ENCODE measurements at regions not wholly inside any gene's neighbourhood (a gene's known extent, or its start where the extent isn't known, plus 50 kb on each side); places are given as distances from the start of the nearest gene placed in this dataset.

DNA sequence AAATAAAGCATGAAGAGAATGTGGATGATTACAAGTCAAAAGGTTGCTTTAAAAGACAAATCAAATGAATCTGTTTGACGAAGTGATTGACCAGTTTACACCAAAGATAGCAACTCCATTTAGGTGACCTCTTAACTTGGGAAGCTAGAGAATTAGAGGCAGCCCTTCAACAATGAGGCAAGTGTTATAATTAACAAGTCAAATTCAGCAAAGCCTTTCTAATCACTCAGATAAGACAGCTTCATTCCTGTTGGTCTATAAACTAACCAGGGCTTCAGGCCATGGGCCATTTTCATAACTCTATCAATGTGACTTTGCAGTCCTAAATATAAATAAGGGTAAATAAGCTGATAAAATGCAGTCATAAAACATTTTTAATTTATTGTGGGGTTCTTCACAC lies 712.2 kb upstream of the SEMA6A start:
- POLR2A ChIA-PET: interaction anchor here (0.9 to 1.3 kb wide), 2 partner anchors 35 to 44 kb away, joined by 3 to 5 read pairs; no protein-coding TSS in a partner anchor
- no peak overlapping the region for H2AFZ ChIP-seq (ENCODE audit: low read length)
- BruUV-seq (replicated peaks): no TSS peak
- H3K9me3 ChIP-seq (ENCODE audit: low read length): no peaks in the 10 kb centered on the region
- CTCF ChIA-PET (ENCODE audit: unreplicated experiment): no interaction called here
- H3K4me1 ChIP-seq (ENCODE audit: insufficient read depth, low read length, poor library complexity, severe bottlenecking): no peaks in the 10 kb centered on the region
- no peaks in the 10 kb centered on the region for H3K36me3 ChIP-seq (ENCODE audit: insufficient read depth, low read length)
- intact Hi-C loops (cut with micrococcal nuclease; ENCODE audit: unreplicated experiment): no loop called here
- H3K4me2 ChIP-seq (ENCODE audit: low read length): no peak overlapping the region
- no peaks in the 10 kb centered on the region for H3K9me2 ChIP-seq (ENCODE audit: insufficient read depth, low read length)
- DNase-seq (ENCODE audit: low spot score): no peak
- no peak overlapping the region for H3K27ac ChIP-seq (ENCODE audit: low read depth, low read length, poor library complexity, severe bottlenecking)
- H4K20me1 ChIP-seq (ENCODE audit: insufficient read depth, low read length): no peaks in the 10 kb centered on the region
- TF ChIP-seq EZH2phosphoT487 (IDR thresholded peaks at IDR 0.05; ENCODE audit: borderline replicate concordance, low read depth, low read length): no peak
- TF ChIP-seq, protein P1, sequence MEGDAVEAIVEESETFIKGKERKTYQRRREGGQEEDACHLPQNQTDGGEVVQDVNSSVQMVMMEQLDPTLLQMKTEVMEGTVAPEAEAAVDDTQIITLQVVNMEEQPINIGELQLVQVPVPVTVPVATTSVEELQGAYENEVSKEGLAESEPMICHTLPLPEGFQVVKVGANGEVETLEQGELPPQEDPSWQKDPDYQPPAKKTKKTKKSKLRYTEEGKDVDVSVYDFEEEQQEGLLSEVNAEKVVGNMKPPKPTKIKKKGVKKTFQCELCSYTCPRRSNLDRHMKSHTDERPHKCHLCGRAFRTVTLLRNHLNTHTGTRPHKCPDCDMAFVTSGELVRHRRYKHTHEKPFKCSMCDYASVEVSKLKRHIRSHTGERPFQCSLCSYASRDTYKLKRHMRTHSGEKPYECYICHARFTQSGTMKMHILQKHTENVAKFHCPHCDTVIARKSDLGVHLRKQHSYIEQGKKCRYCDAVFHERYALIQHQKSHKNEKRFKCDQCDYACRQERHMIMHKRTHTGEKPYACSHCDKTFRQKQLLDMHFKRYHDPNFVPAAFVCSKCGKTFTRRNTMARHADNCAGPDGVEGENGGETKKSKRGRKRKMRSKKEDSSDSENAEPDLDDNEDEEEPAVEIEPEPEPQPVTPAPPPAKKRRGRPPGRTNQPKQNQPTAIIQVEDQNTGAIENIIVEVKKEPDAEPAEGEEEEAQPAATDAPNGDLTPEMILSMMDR (conservative IDR thresholded peaks at IDR 0.05; ENCODE audit: low read length): no peak
- no peaks in the 10 kb centered on the region for H3K79me2 ChIP-seq (ENCODE audit: insufficient read depth, low read depth, low read length)
- no peak overlapping the region for H3K4me3 ChIP-seq (ENCODE audit: low read depth, low read length, poor library complexity, severe bottlenecking)

DNA sequence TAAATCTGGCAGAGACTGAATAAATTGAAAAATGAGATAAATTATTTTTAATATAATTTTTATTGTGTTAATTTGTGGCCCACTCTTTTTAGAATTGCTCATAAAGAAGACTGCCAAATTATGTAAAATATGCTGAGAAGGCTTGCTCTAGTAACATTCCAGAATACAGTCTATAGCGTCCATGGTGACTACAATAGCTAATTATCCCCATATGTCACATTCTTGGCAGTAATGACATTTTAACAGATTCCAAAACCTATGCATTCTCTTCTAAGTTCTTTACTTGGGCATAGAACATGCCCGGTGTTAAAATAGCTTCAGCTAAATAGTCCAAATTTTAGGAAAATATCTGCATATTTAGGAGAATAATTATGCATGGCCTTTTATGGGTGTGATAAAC lies 697.0 kb upstream of the SEMA6A start:
- ChIA-PET POLR2A (no interaction called here), CTCF (ENCODE audit: unreplicated experiment) (no interaction called here)
- no peak overlapping the region for H3K4me3 ChIP-seq (ENCODE audit: low read depth, low read length, poor library complexity, severe bottlenecking)
- TF ChIP-seq EZH2phosphoT487 (IDR thresholded peaks at IDR 0.05; ENCODE audit: borderline replicate concordance, low read depth, low read length): no peak
- TF ChIP-seq, protein P1 (conservative IDR thresholded peaks at IDR 0.05; ENCODE audit: low read length): no peak
- intact Hi-C loops (cut with micrococcal nuclease; ENCODE audit: unreplicated experiment): no loop called here
- H3K4me2 ChIP-seq (ENCODE audit: low read length): no peak overlapping the region
- DNase-seq (ENCODE audit: low spot score): no peak
- no peaks in the 10 kb centered on the region for H3K36me3 ChIP-seq (ENCODE audit: insufficient read depth, low read length)
- BruUV-seq (replicated peaks): no TSS peak
- H2AFZ ChIP-seq (ENCODE audit: low read length): no peak overlapping the region
- no peaks in the 10 kb centered on the region for H4K20me1 ChIP-seq (ENCODE audit: insufficient read depth, low read length)
- H3K9me2 ChIP-seq (ENCODE audit: insufficient read depth, low read length): no peaks in the 10 kb centered on the region
- no peak overlapping the region for H3K27ac ChIP-seq (ENCODE audit: low read depth, low read length, poor library complexity, severe bottlenecking)
- no peaks in the 10 kb centered on the region for H3K9me3 ChIP-seq (ENCODE audit: low read length)
- H3K4me1 ChIP-seq (ENCODE audit: insufficient read depth, low read length, poor library complexity, severe bottlenecking): no peaks in the 10 kb centered on the region
- H3K79me2 ChIP-seq (ENCODE audit: insufficient read depth, low read depth, low read length): no peaks in the 10 kb centered on the region

DNA sequence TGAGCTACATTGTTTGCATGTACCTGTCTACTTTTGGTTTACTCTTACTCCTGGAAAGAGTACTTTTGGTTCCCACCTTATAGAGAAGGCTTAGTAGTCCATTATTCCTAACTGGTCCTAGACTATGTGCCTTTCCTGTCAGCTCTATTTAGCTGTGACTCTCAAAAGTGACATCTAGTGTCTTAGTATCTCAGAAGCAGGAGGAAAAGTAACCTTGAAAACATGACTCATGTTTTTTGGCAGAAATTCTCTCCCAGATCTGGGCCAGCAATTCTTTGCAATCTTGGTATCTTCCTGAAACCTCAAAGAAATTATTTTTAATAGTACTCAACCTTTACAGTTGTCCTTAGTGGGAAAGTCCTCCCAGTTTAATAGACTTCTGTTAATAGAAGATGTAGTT lies 691.7 kb upstream of the SEMA6A start:
- Histone ChIP-seq H3K79me2 (ENCODE audit: insufficient read depth, low read depth, low read length) (no peaks in the 10 kb centered on the region), H3K27ac (ENCODE audit: low read depth, low read length, poor library complexity, severe bottlenecking) (no peak overlapping the region), H3K4me3 (ENCODE audit: low read depth, low read length, poor library complexity, severe bottlenecking) (no peak overlapping the region), H3K4me2 (ENCODE audit: low read length) (no peak overlapping the region), H4K20me1 (ENCODE audit: insufficient read depth, low read length) (no peaks in the 10 kb centered on the region), H3K9me3 (ENCODE audit: low read length) (no peaks in the 10 kb centered on the region), H2AFZ (ENCODE audit: low read length) (no peak overlapping the region), H3K36me3 (ENCODE audit: insufficient read depth, low read length) (no peaks in the 10 kb centered on the region), H3K9me2 (ENCODE audit: insufficient read depth, low read length) (no peaks in the 10 kb centered on the region), H3K4me1 (ENCODE audit: insufficient read depth, low read length, poor library complexity, severe bottlenecking) (no peaks in the 10 kb centered on the region)
- no TSS peak for BruUV-seq (replicated peaks)
- no peak for DNase-seq (ENCODE audit: low spot score)
- ChIA-PET POLR2A (no interaction called here), CTCF (ENCODE audit: unreplicated experiment) (no interaction called here)
- intact Hi-C loops (cut with micrococcal nuclease; ENCODE audit: unreplicated experiment): no loop called here
- TF ChIP-seq, protein P1 (conservative IDR thresholded peaks at IDR 0.05; ENCODE audit: low read length): no peak
- TF ChIP-seq EZH2phosphoT487 (IDR thresholded peaks at IDR 0.05; ENCODE audit: borderline replicate concordance, low read depth, low read length): no peak
